GM23248 (cell line): ENCODE measurements at regions not wholly inside any gene's neighbourhood (a gene's known extent, or its start where the extent isn't known, plus 50 kb on each side); places are given as distances from the start of the nearest gene placed in this dataset.

Source experiments
- EZH2 ChIP-seq: fragments of 200-600 bp; sonication (generic); IDR thresholded peaks from 2 replicates; pipeline ENCODE4 v1.6.1; 2018; ENCODE audit warnings: antibody characterized with exemption, mild to moderate bottlenecking; ENCODE audit not compliant: insufficient read depth, poor library complexity, severe bottlenecking
- EZH2phosphoT487 ChIP-seq: fragments of 200-600 bp; sonication (generic); IDR thresholded peaks from 2 replicates; pipeline ENCODE4 v1.6.1; 2018; ENCODE audit warnings: antibody characterized with exemption, moderate library complexity, mild to moderate bottlenecking, low read depth; ENCODE audit not compliant: insufficient read depth

GRCh38 chr6:94417363-94417762 lies 998.0 kb upstream of the EPHA7 start:
- TF ChIP-seq EZH2phosphoT487 (no peak), EZH2 (no peak)
